ENCODE measurements at regions not wholly inside any gene's neighbourhood (a gene's known extent, or its start where the extent isn't known, plus 50 kb on each side); places are given as distances from the start of the nearest gene placed in this dataset.

GRCh38 chr1:191086910-191087309 lies 609.2 kb upstream of the BRINP3 start:
- no peaks in the 10 kb centered on the region for H3K27me3 ChIP-seq (ENCODE audit: control insufficient read depth, insufficient read depth, low read length)

GRCh38 chr1:191096405-191096804 lies 618.7 kb upstream of the BRINP3 start:
- CTCF ChIA-PET, result no interaction called here
- ATAC-seq (no peak), DNase-seq (ENCODE audit: low read depth, low spot score) (no peak)
- in situ Hi-C loops (cut with HindIII; ENCODE audit: low pct_unique_long_range_greater_than_20kb, low sequenced_read_pairs), result no loop called here
- no peak overlapping the region for H3K27ac ChIP-seq (ENCODE audit: low read length)
- no peaks in the 10 kb centered on the region for H3K27me3 ChIP-seq (ENCODE audit: control insufficient read depth, insufficient read depth, low read length)
- POLR2A ChIA-PET, result no interaction called here
- H3K4me3 ChIP-seq (ENCODE audit: low read depth in 2 of 2, low read length in 2 of 2), result no peak overlapping the region
- no peaks in the 10 kb centered on the region for H3K9me3 ChIP-seq (ENCODE audit: control insufficient read depth, insufficient read depth, low read depth, low read length)
- H3K36me3 ChIP-seq (ENCODE audit: control insufficient read depth, insufficient read depth, low read length), result no peaks in the 10 kb centered on the region
- H3K4me1 ChIP-seq (ENCODE audit: control insufficient read depth, insufficient read depth, low read length), result no peaks in the 10 kb centered on the region
- TF ChIP-seq TCF7L2 (IDR thresholded peaks at IDR 0.05; ENCODE audit: low read depth, low read length), result no peak
- no peak for TF ChIP-seq POLR2AphosphoS5 (IDR thresholded peaks at IDR 0.05; ENCODE audit: low read depth, low read length)
- TF ChIP-seq SIN3A (IDR thresholded peaks at IDR 0.05; ENCODE audit: borderline replicate concordance, insufficient read depth, low read depth, low read length), result no peak
- TF ChIP-seq CTCF (IDR thresholded peaks at IDR 0.05), result no peak
- TF ChIP-seq, protein P1, sequence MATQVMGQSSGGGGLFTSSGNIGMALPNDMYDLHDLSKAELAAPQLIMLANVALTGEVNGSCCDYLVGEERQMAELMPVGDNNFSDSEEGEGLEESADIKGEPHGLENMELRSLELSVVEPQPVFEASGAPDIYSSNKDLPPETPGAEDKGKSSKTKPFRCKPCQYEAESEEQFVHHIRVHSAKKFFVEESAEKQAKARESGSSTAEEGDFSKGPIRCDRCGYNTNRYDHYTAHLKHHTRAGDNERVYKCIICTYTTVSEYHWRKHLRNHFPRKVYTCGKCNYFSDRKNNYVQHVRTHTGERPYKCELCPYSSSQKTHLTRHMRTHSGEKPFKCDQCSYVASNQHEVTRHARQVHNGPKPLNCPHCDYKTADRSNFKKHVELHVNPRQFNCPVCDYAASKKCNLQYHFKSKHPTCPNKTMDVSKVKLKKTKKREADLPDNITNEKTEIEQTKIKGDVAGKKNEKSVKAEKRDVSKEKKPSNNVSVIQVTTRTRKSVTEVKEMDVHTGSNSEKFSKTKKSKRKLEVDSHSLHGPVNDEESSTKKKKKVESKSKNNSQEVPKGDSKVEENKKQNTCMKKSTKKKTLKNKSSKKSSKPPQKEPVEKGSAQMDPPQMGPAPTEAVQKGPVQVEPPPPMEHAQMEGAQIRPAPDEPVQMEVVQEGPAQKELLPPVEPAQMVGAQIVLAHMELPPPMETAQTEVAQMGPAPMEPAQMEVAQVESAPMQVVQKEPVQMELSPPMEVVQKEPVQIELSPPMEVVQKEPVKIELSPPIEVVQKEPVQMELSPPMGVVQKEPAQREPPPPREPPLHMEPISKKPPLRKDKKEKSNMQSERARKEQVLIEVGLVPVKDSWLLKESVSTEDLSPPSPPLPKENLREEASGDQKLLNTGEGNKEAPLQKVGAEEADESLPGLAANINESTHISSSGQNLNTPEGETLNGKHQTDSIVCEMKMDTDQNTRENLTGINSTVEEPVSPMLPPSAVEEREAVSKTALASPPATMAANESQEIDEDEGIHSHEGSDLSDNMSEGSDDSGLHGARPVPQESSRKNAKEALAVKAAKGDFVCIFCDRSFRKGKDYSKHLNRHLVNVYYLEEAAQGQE (IDR thresholded peaks at IDR 0.05; ENCODE audit: insufficient read depth in 1 of 2, low read depth in 2 of 2, low read length in 1 of 2), result no peak
- BruUV-seq (replicated peaks), result no TSS peak
- intact Hi-C loops (cut with micrococcal nuclease; ENCODE audit: unreplicated experiment), result no loop called here

More at GRCh38 chr1:191086910-191087309, 609.2 kb upstream of the BRINP3 start:
- DNase-seq (ENCODE audit: low read depth, low spot score) (no peak), ATAC-seq (no peak)
- TF ChIP-seq, protein P1 (IDR thresholded peaks at IDR 0.05; ENCODE audit: insufficient read depth in 1 of 2, low read depth in 2 of 2, low read length in 1 of 2), result no peak
- TF ChIP-seq SIN3A (IDR thresholded peaks at IDR 0.05; ENCODE audit: borderline replicate concordance, insufficient read depth, low read depth, low read length) (no peak), TCF7L2 (IDR thresholded peaks at IDR 0.05; ENCODE audit: low read depth, low read length) (no peak), CTCF (IDR thresholded peaks at IDR 0.05) (no peak), POLR2AphosphoS5 (IDR thresholded peaks at IDR 0.05; ENCODE audit: low read depth, low read length) (no peak)
- H3K4me3 ChIP-seq (ENCODE audit: low read depth in 2 of 2, low read length in 2 of 2), result no peak overlapping the region
- no TSS peak for BruUV-seq (replicated peaks)
- CTCF ChIA-PET, result no interaction called here
- intact Hi-C loops (cut with micrococcal nuclease; ENCODE audit: unreplicated experiment) (no loop called here), in situ Hi-C loops (cut with HindIII; ENCODE audit: low pct_unique_long_range_greater_than_20kb, low sequenced_read_pairs) (no loop called here)
- POLR2A ChIA-PET, result no interaction called here
- H3K9me3 ChIP-seq (ENCODE audit: control insufficient read depth, insufficient read depth, low read depth, low read length), result no peaks in the 10 kb centered on the region; the same call in 1 of the 2 replicates
- no peak overlapping the region for H3K27ac ChIP-seq (ENCODE audit: low read length)
- H3K36me3 ChIP-seq (ENCODE audit: control insufficient read depth, insufficient read depth, low read length), result no peaks in the 10 kb centered on the region
- no peaks in the 10 kb centered on the region for H3K4me1 ChIP-seq (ENCODE audit: control insufficient read depth, insufficient read depth, low read length)
